IMR-90 (cell line): ENCODE measurements at regions not wholly inside any gene's neighbourhood (a gene's known extent, or its start where the extent isn't known, plus 50 kb on each side); places are given as distances from the start of the nearest gene placed in this dataset.

Source experiments
- ATAC-seq: fragments of 200-7000 bp; cut with Tn5 transposase; 2 replicates; pipeline ENCODE4 v1.9.1; 2020; ENCODE audit warnings: low read depth, mild to moderate bottlenecking, moderate library complexity
- BruUV-seq: library from RNA; stranded (reverse); fragments of 400-500 nt; replicated peaks from 2 replicates; lab custom pipeline; 2021; lab: Mats Ljungman, UMichigan
- CTCF ChIA-PET: fragments of 300-600 bp; formaldehyde crosslinking; extraction: SDS; loops from one replicate; lab custom pipeline; 2021; ENCODE audit warnings: antibody characterized with exemption; lab: Yijun Ruan, JAX
- POLR2A ChIA-PET: fragments of 300-600 bp; sonication (Branson Sonifier 250); formaldehyde crosslinking; loops from one replicate; lab custom pipeline; 2022; ENCODE audit warnings: antibody characterized with exemption; ENCODE audit not compliant: unreplicated experiment; lab: Charles Lee
- DNase-seq: peaks from one replicate; pipeline ENCODE4 v3.0.0; 2013
- H2AFZ ChIP-seq: replicated peaks from 2 replicates; pipeline ENCODE3; 2013; ENCODE audit warnings: low read length, mild to moderate bottlenecking; ENCODE audit not compliant: poor library complexity
- H2AK5ac ChIP-seq: 2 replicates; pipeline ENCODE4 v1.6.1; 2013; ENCODE audit warnings: low read depth, low read length, inconsistent platforms
- H2AK9ac ChIP-seq: replicated peaks from 2 replicates; pipeline ENCODE3; 2013; ENCODE audit warnings: mild to moderate bottlenecking, low read depth, low read length, moderate library complexity; ENCODE audit not compliant: poor library complexity
- H2BK120ac ChIP-seq: 2 replicates; pipeline ENCODE4 v1.6.1; 2013; ENCODE audit warnings: low read depth, low read length, inconsistent platforms
- H2BK15ac ChIP-seq: 3 replicates; pipeline ENCODE4 v1.6.1; 2013; ENCODE audit warnings: low read depth, low read length, inconsistent platforms
- H2BK20ac ChIP-seq: 2 replicates; pipeline ENCODE4 v1.6.1; 2013; ENCODE audit warnings: low read depth, mild to moderate bottlenecking, inconsistent platforms, low read length, moderate library complexity
- H2BK5ac ChIP-seq: 2 replicates; pipeline ENCODE4 v1.6.1; 2013; ENCODE audit warnings: mild to moderate bottlenecking, low read depth, low read length, inconsistent platforms; ENCODE audit not compliant: poor library complexity, severe bottlenecking
- H3K14ac ChIP-seq: replicated peaks from 2 replicates; pipeline ENCODE4 v1.6.1; 2013; ENCODE audit warnings: low read depth, low read length, inconsistent platforms
- H3K18ac ChIP-seq: 2 replicates; pipeline ENCODE4 v1.6.1; 2013; ENCODE audit warnings: low read depth, low read length, control low read depth
- H3K23ac ChIP-seq: 2 replicates; pipeline ENCODE4 v1.6.1; 2013; ENCODE audit warnings: low read depth, low read length, inconsistent platforms
- H3K27ac ChIP-seq: 2 replicates; pipeline ENCODE4 v1.5.1; 2013; ENCODE audit warnings: mild to moderate bottlenecking, control low read depth, low read length; ENCODE audit not compliant: insufficient read depth
- H3K27me3 ChIP-seq: 2 replicates; pipeline ENCODE4 v1.6.1; 2013; ENCODE audit warnings: low read length; ENCODE audit not compliant: control insufficient read depth, insufficient read depth
- H3K36me3 ChIP-seq: 2 replicates; pipeline ENCODE4 v1.6.1; 2013; ENCODE audit warnings: low read length, mixed read lengths; ENCODE audit not compliant: control insufficient read depth, insufficient read depth
- H3K4ac ChIP-seq: 2 replicates; pipeline ENCODE4 v1.6.1; 2013; ENCODE audit warnings: low read depth, low read length, inconsistent platforms
- H3K4me1 ChIP-seq: 2 replicates; pipeline ENCODE4 v1.6.1; 2013; ENCODE audit warnings: low read length, mixed read lengths; ENCODE audit not compliant: control insufficient read depth, insufficient read depth
- H3K4me2 ChIP-seq: 2 replicates; pipeline ENCODE4 v1.6.1; 2013; ENCODE audit warnings: low read depth, mild to moderate bottlenecking, control low read depth, low read length, moderate library complexity
- H3K4me3 ChIP-seq: 2 replicates; pipeline ENCODE4 v1.5.1; 2013; ENCODE audit warnings: low read depth, mild to moderate bottlenecking, control low read depth, low read length, moderate library complexity; ENCODE audit not compliant: insufficient read depth
- H3K56ac ChIP-seq: 2 replicates; pipeline ENCODE4 v1.6.1; 2013; ENCODE audit warnings: low read length, inconsistent platforms; ENCODE audit not compliant: insufficient read depth; ENCODE audit errors: extremely low read depth
- H3K79me1 ChIP-seq, 2 experiments: 2 replicates each; pipeline ENCODE4 v1.6.1; 2013; ENCODE audit warnings: low read length in 2 of 2, inconsistent platforms in 1 of 2, low read depth in 1 of 2
- H3K9ac ChIP-seq: 2 replicates; pipeline ENCODE4 v1.6.1; 2013; ENCODE audit warnings: low read depth, low read length, control low read depth
- H3K9me1 ChIP-seq: 2 replicates; pipeline ENCODE4 v1.6.1; 2013; ENCODE audit warnings: low read length, inconsistent platforms; ENCODE audit not compliant: insufficient read depth
- H3K9me3 ChIP-seq: 2 replicates; pipeline ENCODE4 v1.6.1; 2013; ENCODE audit warnings: low read length; ENCODE audit not compliant: control insufficient read depth, insufficient read depth
- H4K20me1 ChIP-seq: 2 replicates; pipeline ENCODE4 v1.6.1; 2013; ENCODE audit warnings: low read length, inconsistent platforms; ENCODE audit not compliant: insufficient read depth
- H4K5ac ChIP-seq: 2 replicates; pipeline ENCODE4 v1.6.1; 2013; ENCODE audit warnings: mild to moderate bottlenecking, low read depth, low read length, control low read depth
- H4K8ac ChIP-seq, 2 experiments: 2 replicates each; pipeline ENCODE4 v1.6.1; 2013; ENCODE audit warnings: low read depth in 2 of 2, low read length in 2 of 2, control low read depth in 1 of 2, inconsistent platforms in 1 of 2
- H4K91ac ChIP-seq: 2 replicates; pipeline ENCODE4 v1.6.1; 2013; ENCODE audit warnings: low read depth, low read length, inconsistent platforms; ENCODE audit not compliant: insufficient read depth
- BHLHE40 ChIP-seq: fragments of 150-350 bp; IDR thresholded peaks from 2 replicates; pipeline ENCODE4 v1.6.1; 2016; ENCODE audit warnings: mild to moderate bottlenecking, low read depth, low read length
- CEBPB ChIP-seq: IDR thresholded peaks from 2 replicates; pipeline ENCODE4 v1.6.1; 2012; ENCODE audit warnings: low read depth, low read length, improper control_type of control experiment
- CHD1 ChIP-seq: IDR thresholded peaks from 2 replicates; pipeline ENCODE4 v1.6.1; 2012; ENCODE audit warnings: low read depth, low read length, improper control_type of control experiment
- FOS ChIP-seq: fragments of 150-350 bp; IDR thresholded peaks from 2 replicates; pipeline ENCODE4 v1.6.1; 2016; ENCODE audit warnings: low read depth, low read length
- MAFK ChIP-seq: IDR thresholded peaks from 2 replicates; pipeline ENCODE4 v1.6.1; 2012; ENCODE audit warnings: low read depth, low read length, improper control_type of control experiment
- MAZ ChIP-seq: IDR thresholded peaks from 2 replicates; pipeline ENCODE4 v1.6.1; 2012; ENCODE audit warnings: low read depth, mild to moderate bottlenecking, low read length, improper control_type of control experiment, moderate library complexity, borderline replicate concordance
- MXI1 ChIP-seq: IDR thresholded peaks from 2 replicates; pipeline ENCODE4 v1.6.1; 2012; ENCODE audit warnings: low read depth, mild to moderate bottlenecking, low read length, moderate library complexity, borderline replicate concordance
- NFE2L2 ChIP-seq: fragments of 150-350 bp; IDR thresholded peaks from 2 replicates; pipeline ENCODE4 v1.6.1; 2016; ENCODE audit warnings: low read depth, mild to moderate bottlenecking, low read length
- POLR2A ChIP-seq: IDR thresholded peaks from 2 replicates; pipeline ENCODE4 v1.6.1; 2012; ENCODE audit warnings: mild to moderate bottlenecking, low read depth, low read length
- RAD21 ChIP-seq: IDR thresholded peaks from 2 replicates; pipeline ENCODE4 v1.6.1; 2012; ENCODE audit warnings: low read length, improper control_type of control experiment
- RCOR1 ChIP-seq: IDR thresholded peaks from 2 replicates; pipeline ENCODE4 v1.6.1; 2012; ENCODE audit warnings: mild to moderate bottlenecking, low read length, improper control_type of control experiment; ENCODE audit not compliant: insufficient replicate concordance
- RFX5 ChIP-seq: IDR thresholded peaks from 2 replicates; pipeline ENCODE4 v1.8.0; 2012; ENCODE audit warnings: low read depth, mild to moderate bottlenecking, low read length, moderate library complexity
- SMC3 ChIP-seq: fragments of 150-350 bp; IDR thresholded peaks from 2 replicates; pipeline ENCODE4 v1.6.1; 2016; ENCODE audit warnings: low read depth, mild to moderate bottlenecking, antibody characterized with exemption, low read length, moderate library complexity
- WGBS, 2 experiments: methylation state at CpG; one replicate each; pipeline versions ENCODE4 v1.1.5 to v1.1.7; 2013; ENCODE audit warnings: missing lambda C conversion rate in 2 of 2; ENCODE audit not compliant: insufficient read length in 1 of 2; ENCODE audit errors: extremely low coverage in 2 of 2; 5-methylcytosine and 5-hydroxymethylcytosine counted together
- dilution Hi-C: fragments of 300-500 bp; cut with HindIII; formaldehyde crosslinking; loops from one replicate; pipeline ENCODE4 v1.14.3; 2018; ENCODE audit warnings: low sequenced_read_pairs; ENCODE audit not compliant: unreplicated experiment
- in situ Hi-C: fragments of 300-500 bp; cut with MboI; formaldehyde crosslinking; loops from 3 replicates; pipeline ENCODE4 v1.14.3; 2019; ENCODE audit warnings: low sequenced_read_pairs, inconsistent platforms, mixed read lengths
- intact Hi-C: fragments of 100-400 bp; cut with micrococcal nuclease; formaldehyde crosslinking; loops from 2 replicates; pipeline ENCODE4 v1.10.0; 2022
- TF ChIP-seq, protein P1 (sequence below): fragments of 150-350 bp; IDR thresholded peaks from 2 replicates; pipeline ENCODE4 v1.6.1; 2016; ENCODE audit warnings: low read depth, mild to moderate bottlenecking, low read length, moderate library complexity, borderline replicate concordance
- TF ChIP-seq, protein P2 (sequence below): fragments of 150-350 bp; IDR thresholded peaks from 2 replicates; pipeline ENCODE4 v1.6.1; 2017; ENCODE audit warnings: mild to moderate bottlenecking, antibody characterized with exemption, low read length, low read depth
- TF ChIP-seq, protein P3 (sequence below): conservative IDR thresholded peaks from 2 replicates; pipeline ENCODE4 v1.5.1; 2012; ENCODE audit warnings: mild to moderate bottlenecking, low read depth, low read length, improper control_type of control experiment

DNA sequence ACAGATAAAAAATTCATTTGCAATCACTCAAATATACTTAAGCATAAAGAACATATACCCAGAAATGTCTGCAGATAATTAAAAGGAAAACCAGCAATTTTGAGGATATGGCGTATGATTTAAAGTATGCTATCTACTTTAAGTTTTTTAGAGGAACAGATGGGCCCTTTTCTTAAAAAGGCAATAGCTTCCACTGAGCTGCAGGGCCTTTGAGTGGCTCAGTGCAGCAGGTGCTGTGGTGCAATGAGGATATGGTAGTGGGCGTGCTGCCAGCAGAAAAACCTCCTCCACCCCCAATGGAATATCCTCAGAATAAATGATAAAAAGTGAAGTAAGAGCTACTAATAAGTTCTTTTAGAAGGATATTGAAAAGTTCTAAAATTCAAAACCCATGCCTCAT, 814.5 kb downstream of the MTRR start:
- H3K4me3 ChIP-seq, result no peak overlapping the region
- no peak overlapping the region for H4K8ac ChIP-seq
- H3K79me1 ChIP-seq, result no peaks in the 10 kb centered on the region
- no peak overlapping the region for H2AK5ac ChIP-seq
- no peaks in the 10 kb centered on the region for H3K27me3 ChIP-seq
- no peak overlapping the region for H3K23ac ChIP-seq
- no peak overlapping the region for H3K14ac ChIP-seq
- no peak overlapping the region for H2BK120ac ChIP-seq
- H2AFZ ChIP-seq, result no peak overlapping the region
- in situ Hi-C loops, result no loop called here
- H4K5ac ChIP-seq, result no peak overlapping the region
- no peaks in the 10 kb centered on the region for H3K9me1 ChIP-seq
- no peak overlapping the region for H3K4me2 ChIP-seq
- no peak overlapping the region for H3K56ac ChIP-seq
- no peaks in the 10 kb centered on the region for H3K9me3 ChIP-seq
- DNase-seq (no peak), ATAC-seq (no peak)
- no peaks in the 10 kb centered on the region for H4K20me1 ChIP-seq
- no peak overlapping the region for H3K27ac ChIP-seq
- H4K91ac ChIP-seq, result no peak overlapping the region
- no peaks in the 10 kb centered on the region for H3K36me3 ChIP-seq
- dilution Hi-C loops, result no loop called here
- ChIA-PET POLR2A (no interaction called here), CTCF (no interaction called here)
- H2BK20ac ChIP-seq, result no peak overlapping the region
- WGBS, 2 experiments, result no CpG with 5 or more reads among the region's 2 CpGs
- peaks cover 2% of the 10 kb centered on the region; the same call in 1 of the 2 replicates for H3K4me1 ChIP-seq
- intact Hi-C loops, result no loop called here
- no peak overlapping the region for H2AK9ac ChIP-seq
- H2BK5ac ChIP-seq, result no peak overlapping the region
- H3K4ac ChIP-seq, result no peak overlapping the region
- no TSS peak for BruUV-seq
- H3K9ac ChIP-seq, result no peak overlapping the region
- no peak overlapping the region for H2BK15ac ChIP-seq
- TF ChIP-seq MXI1 (no peak), RAD21 (no peak), BHLHE40 (no peak), MAFK (no peak), CHD1 (no peak), NFE2L2 (no peak), POLR2A (no peak), FOS (no peak), RCOR1 (no peak), RFX5 (no peak), SMC3 (no peak), CEBPB (no peak), MAZ (no peak)
- TF ChIP-seq, protein P1, sequence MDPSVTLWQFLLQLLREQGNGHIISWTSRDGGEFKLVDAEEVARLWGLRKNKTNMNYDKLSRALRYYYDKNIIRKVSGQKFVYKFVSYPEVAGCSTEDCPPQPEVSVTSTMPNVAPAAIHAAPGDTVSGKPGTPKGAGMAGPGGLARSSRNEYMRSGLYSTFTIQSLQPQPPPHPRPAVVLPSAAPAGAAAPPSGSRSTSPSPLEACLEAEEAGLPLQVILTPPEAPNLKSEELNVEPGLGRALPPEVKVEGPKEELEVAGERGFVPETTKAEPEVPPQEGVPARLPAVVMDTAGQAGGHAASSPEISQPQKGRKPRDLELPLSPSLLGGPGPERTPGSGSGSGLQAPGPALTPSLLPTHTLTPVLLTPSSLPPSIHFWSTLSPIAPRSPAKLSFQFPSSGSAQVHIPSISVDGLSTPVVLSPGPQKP, result no peak
- TF ChIP-seq, protein P2, sequence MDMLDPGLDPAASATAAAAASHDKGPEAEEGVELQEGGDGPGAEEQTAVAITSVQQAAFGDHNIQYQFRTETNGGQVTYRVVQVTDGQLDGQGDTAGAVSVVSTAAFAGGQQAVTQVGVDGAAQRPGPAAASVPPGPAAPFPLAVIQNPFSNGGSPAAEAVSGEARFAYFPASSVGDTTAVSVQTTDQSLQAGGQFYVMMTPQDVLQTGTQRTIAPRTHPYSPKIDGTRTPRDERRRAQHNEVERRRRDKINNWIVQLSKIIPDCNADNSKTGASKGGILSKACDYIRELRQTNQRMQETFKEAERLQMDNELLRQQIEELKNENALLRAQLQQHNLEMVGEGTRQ, result no peak
- TF ChIP-seq, protein P3, sequence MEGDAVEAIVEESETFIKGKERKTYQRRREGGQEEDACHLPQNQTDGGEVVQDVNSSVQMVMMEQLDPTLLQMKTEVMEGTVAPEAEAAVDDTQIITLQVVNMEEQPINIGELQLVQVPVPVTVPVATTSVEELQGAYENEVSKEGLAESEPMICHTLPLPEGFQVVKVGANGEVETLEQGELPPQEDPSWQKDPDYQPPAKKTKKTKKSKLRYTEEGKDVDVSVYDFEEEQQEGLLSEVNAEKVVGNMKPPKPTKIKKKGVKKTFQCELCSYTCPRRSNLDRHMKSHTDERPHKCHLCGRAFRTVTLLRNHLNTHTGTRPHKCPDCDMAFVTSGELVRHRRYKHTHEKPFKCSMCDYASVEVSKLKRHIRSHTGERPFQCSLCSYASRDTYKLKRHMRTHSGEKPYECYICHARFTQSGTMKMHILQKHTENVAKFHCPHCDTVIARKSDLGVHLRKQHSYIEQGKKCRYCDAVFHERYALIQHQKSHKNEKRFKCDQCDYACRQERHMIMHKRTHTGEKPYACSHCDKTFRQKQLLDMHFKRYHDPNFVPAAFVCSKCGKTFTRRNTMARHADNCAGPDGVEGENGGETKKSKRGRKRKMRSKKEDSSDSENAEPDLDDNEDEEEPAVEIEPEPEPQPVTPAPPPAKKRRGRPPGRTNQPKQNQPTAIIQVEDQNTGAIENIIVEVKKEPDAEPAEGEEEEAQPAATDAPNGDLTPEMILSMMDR, result no peak
- no peak overlapping the region for H3K18ac ChIP-seq
